IMR-90 (cell line): ENCODE measurements at regions not wholly inside any gene's neighbourhood (a gene's known extent, or its start where the extent isn't known, plus 50 kb on each side); places are given as distances from the start of the nearest gene placed in this dataset.

Source experiments
- BHLHE40 ChIP-seq: fragments of 150-350 bp; IDR thresholded peaks from 2 replicates; pipeline ENCODE4 v1.6.1; 2016; ENCODE audit warnings: mild to moderate bottlenecking, low read depth, low read length
- FOS ChIP-seq: fragments of 150-350 bp; IDR thresholded peaks from 2 replicates; pipeline ENCODE4 v1.6.1; 2016; ENCODE audit warnings: low read depth, low read length
- MXI1 ChIP-seq: IDR thresholded peaks from 2 replicates; pipeline ENCODE4 v1.6.1; 2012; ENCODE audit warnings: low read depth, mild to moderate bottlenecking, low read length, moderate library complexity, borderline replicate concordance
- NFE2L2 ChIP-seq: fragments of 150-350 bp; IDR thresholded peaks from 2 replicates; pipeline ENCODE4 v1.6.1; 2016; ENCODE audit warnings: low read depth, mild to moderate bottlenecking, low read length
- POLR2A ChIP-seq: IDR thresholded peaks from 2 replicates; pipeline ENCODE4 v1.6.1; 2012; ENCODE audit warnings: mild to moderate bottlenecking, low read depth, low read length
- RAD21 ChIP-seq: IDR thresholded peaks from 2 replicates; pipeline ENCODE4 v1.6.1; 2012; ENCODE audit warnings: low read length, improper control_type of control experiment
- RCOR1 ChIP-seq: IDR thresholded peaks from 2 replicates; pipeline ENCODE4 v1.6.1; 2012; ENCODE audit warnings: mild to moderate bottlenecking, low read length, improper control_type of control experiment; ENCODE audit not compliant: insufficient replicate concordance
- RFX5 ChIP-seq: IDR thresholded peaks from 2 replicates; pipeline ENCODE4 v1.8.0; 2012; ENCODE audit warnings: low read depth, mild to moderate bottlenecking, low read length, moderate library complexity
- TF ChIP-seq, protein P1 (sequence below): fragments of 150-350 bp; IDR thresholded peaks from 2 replicates; pipeline ENCODE4 v1.6.1; 2017; ENCODE audit warnings: mild to moderate bottlenecking, antibody characterized with exemption, low read length, low read depth
- TF ChIP-seq, protein P2 (sequence below): fragments of 150-350 bp; IDR thresholded peaks from 2 replicates; pipeline ENCODE4 v1.6.1; 2016; ENCODE audit warnings: low read depth, mild to moderate bottlenecking, low read length, moderate library complexity, borderline replicate concordance
- TF ChIP-seq, protein P3 (sequence below): conservative IDR thresholded peaks from 2 replicates; pipeline ENCODE4 v1.5.1; 2012; ENCODE audit warnings: mild to moderate bottlenecking, low read depth, low read length, improper control_type of control experiment

GRCh38 chr7:86050918-86051317, 592.8 kb upstream of the GRM3 start:
- TF ChIP-seq MXI1 (no peak), POLR2A (no peak), NFE2L2 (no peak), RCOR1 (no peak), RAD21 (no peak), RFX5 (no peak), FOS (no peak), BHLHE40 (no peak)
- TF ChIP-seq, protein P1, sequence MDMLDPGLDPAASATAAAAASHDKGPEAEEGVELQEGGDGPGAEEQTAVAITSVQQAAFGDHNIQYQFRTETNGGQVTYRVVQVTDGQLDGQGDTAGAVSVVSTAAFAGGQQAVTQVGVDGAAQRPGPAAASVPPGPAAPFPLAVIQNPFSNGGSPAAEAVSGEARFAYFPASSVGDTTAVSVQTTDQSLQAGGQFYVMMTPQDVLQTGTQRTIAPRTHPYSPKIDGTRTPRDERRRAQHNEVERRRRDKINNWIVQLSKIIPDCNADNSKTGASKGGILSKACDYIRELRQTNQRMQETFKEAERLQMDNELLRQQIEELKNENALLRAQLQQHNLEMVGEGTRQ: no peak
- TF ChIP-seq, protein P2, sequence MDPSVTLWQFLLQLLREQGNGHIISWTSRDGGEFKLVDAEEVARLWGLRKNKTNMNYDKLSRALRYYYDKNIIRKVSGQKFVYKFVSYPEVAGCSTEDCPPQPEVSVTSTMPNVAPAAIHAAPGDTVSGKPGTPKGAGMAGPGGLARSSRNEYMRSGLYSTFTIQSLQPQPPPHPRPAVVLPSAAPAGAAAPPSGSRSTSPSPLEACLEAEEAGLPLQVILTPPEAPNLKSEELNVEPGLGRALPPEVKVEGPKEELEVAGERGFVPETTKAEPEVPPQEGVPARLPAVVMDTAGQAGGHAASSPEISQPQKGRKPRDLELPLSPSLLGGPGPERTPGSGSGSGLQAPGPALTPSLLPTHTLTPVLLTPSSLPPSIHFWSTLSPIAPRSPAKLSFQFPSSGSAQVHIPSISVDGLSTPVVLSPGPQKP: no peak
- TF ChIP-seq, protein P3, sequence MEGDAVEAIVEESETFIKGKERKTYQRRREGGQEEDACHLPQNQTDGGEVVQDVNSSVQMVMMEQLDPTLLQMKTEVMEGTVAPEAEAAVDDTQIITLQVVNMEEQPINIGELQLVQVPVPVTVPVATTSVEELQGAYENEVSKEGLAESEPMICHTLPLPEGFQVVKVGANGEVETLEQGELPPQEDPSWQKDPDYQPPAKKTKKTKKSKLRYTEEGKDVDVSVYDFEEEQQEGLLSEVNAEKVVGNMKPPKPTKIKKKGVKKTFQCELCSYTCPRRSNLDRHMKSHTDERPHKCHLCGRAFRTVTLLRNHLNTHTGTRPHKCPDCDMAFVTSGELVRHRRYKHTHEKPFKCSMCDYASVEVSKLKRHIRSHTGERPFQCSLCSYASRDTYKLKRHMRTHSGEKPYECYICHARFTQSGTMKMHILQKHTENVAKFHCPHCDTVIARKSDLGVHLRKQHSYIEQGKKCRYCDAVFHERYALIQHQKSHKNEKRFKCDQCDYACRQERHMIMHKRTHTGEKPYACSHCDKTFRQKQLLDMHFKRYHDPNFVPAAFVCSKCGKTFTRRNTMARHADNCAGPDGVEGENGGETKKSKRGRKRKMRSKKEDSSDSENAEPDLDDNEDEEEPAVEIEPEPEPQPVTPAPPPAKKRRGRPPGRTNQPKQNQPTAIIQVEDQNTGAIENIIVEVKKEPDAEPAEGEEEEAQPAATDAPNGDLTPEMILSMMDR: no peak
